Thyroid gland (tissue), 4 donors: ENCODE measurements at regions not wholly inside any gene's neighbourhood (a gene's known extent, or its start where the extent isn't known, plus 50 kb on each side); places are given as distances from the start of the nearest gene placed in this dataset.

Experiments used
- CTCF ChIP-seq, 6 experiments: fragments of 200-600 bp in 3 of 6; fragments of 450-650 bp in 3 of 6; sonication (generic) in 3 of 6; IDR thresholded peaks; one replicate each; pipeline ENCODE4 v1.5.1; 2016 to 2019; ENCODE audit warnings: antibody characterized with exemption in 6 of 6, mild to moderate bottlenecking in 2 of 6, inconsistent platforms in 1 of 6, moderate library complexity in 1 of 6
- POLR2A ChIP-seq, 2 donors: fragments of 450-650 bp; IDR thresholded peaks; one replicate each; pipeline ENCODE4 v1.6.1; 2017; ENCODE audit warnings: antibody characterized with exemption in 2 of 2, mild to moderate bottlenecking in 2 of 2, moderate library complexity in 1 of 2

GRCh38 chr2:37466533-37467222 is 122.2 kb downstream of the QPCT start:
- TF ChIP-seq CTCF (IDR thresholded peaks at IDR 0.05), result no peak
- no peak for TF ChIP-seq POLR2A (IDR thresholded peaks at IDR 0.05)
